ENCODE measurements at regions not wholly inside any gene's neighbourhood (a gene's known extent, or its start where the extent isn't known, plus 50 kb on each side); places are given as distances from the start of the nearest gene placed in this dataset.

DNA sequence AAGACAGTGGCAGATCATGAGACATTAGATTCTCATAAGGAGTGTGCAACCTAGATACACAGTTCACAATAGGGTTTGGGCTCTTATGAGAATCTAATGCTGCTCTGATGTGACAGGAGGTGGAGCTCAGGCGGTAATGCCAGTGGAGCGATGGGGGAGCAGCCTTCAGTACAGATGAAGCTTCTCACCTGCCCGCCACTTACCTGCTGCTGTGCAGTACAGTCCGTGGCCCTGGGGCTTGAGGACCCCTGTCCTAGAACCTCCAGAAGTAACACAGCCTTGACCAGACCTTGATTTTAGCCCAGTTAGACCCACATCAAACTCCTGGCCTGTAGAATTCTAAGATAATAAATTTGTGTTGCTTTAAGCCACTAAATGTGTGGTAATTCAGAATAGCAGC, 215.1 kb upstream of the MIR17HG start:
- TF ChIP-seq, protein P1, sequence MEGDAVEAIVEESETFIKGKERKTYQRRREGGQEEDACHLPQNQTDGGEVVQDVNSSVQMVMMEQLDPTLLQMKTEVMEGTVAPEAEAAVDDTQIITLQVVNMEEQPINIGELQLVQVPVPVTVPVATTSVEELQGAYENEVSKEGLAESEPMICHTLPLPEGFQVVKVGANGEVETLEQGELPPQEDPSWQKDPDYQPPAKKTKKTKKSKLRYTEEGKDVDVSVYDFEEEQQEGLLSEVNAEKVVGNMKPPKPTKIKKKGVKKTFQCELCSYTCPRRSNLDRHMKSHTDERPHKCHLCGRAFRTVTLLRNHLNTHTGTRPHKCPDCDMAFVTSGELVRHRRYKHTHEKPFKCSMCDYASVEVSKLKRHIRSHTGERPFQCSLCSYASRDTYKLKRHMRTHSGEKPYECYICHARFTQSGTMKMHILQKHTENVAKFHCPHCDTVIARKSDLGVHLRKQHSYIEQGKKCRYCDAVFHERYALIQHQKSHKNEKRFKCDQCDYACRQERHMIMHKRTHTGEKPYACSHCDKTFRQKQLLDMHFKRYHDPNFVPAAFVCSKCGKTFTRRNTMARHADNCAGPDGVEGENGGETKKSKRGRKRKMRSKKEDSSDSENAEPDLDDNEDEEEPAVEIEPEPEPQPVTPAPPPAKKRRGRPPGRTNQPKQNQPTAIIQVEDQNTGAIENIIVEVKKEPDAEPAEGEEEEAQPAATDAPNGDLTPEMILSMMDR (IDR thresholded peaks at IDR 0.05), result no peak
- TF ChIP-seq POLR2AphosphoS5 (IDR thresholded peaks at IDR 0.05), result no peak
- TF ChIP-seq POLR2A (IDR thresholded peaks at IDR 0.05), result no peak
- Histone ChIP-seq H3K36me3 (no peaks in the 10 kb centered on the region), H3K27me3 (replicated peaks; ENCODE audit: insufficient read depth) (no peaks in the 10 kb centered on the region), H3K4me3 (no peak overlapping the region), H3K4me1 (replicated peaks) (no peaks in the 10 kb centered on the region), H3K9me3 (no peaks in the 10 kb centered on the region), H3K27ac (no peak overlapping the region)
- 93% methylated on average over 4 of the region's 4 CpGs for WGBS
- intact Hi-C loops (cut with DNase I), result no loop called here
- no peak for DNase-seq (ENCODE audit: low spot score)

DNA sequence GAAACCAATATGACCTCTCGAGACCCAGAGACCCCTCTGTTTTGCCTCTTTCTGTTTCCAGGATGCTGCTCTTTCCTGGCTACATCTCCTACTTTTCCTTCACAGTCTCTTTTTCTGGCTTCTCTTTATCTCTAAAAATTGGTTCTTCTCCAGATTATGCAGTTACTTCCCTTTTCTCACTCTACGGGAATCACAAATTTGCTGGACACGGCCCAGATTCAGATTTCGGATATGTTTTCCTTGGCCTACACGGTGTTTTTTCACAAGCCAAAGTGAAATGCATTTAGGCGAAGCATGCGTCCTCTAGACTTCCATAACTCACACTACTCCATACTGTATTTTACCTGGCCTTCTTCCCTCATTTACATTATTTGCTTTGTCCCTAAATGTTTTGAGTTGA, 214.7 kb upstream of the MIR17HG start:
- Histone ChIP-seq H3K4me3 (no peak overlapping the region), H3K36me3 (no peaks in the 10 kb centered on the region), H3K27ac (no peak overlapping the region), H3K27me3 (replicated peaks; ENCODE audit: insufficient read depth) (no peaks in the 10 kb centered on the region), H3K4me1 (replicated peaks) (no peaks in the 10 kb centered on the region), H3K9me3 (no peaks in the 10 kb centered on the region)
- DNase-seq (ENCODE audit: low spot score), result no peak
- WGBS, result 62% methylated on average over 7 of the region's 7 CpGs
- intact Hi-C loops (cut with DNase I), result no loop called here
- TF ChIP-seq POLR2AphosphoS5 (IDR thresholded peaks at IDR 0.05), result no peak
- TF ChIP-seq, protein P1 (IDR thresholded peaks at IDR 0.05), result no peak
- TF ChIP-seq POLR2A (IDR thresholded peaks at IDR 0.05), result no peak

DNA sequence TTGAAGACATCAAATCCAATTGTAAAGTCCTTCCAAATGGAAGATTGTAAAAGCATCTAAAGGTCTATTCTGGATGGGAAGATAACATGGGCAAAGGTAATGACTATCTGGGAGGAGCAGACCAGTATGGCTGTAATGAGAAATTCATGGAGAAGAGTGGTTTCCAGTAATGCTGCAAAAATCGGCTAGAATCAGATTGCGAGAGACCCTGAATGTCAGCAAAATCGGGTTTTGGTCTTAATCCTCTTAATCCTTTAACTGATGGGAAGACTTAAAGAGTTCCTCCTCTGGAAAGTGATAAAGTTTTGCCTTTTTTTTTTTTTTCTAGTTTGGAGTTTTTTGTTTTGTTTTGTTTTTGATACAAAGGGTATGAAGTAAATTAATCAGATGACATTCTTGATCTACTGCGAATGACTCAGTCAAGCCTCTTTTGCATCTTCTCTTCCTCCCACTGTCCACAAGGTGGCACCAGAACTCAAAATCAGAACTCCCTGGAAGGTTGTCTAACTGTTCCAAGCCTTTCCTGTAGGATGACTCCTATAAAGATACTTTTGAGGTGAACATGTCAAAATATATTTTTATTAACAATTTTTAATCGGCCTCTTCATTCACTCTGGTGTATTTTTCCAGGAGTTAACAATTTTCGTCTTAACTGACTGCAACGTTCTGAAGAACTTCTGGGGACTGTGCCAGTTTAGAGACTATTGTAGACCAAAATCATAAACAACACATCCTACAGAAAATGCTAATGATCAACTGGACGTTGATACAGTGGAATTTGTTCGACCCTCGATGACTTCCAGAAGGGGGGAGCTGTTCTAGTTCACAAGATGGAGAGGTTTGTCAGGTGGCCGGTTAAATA, 213.3 kb upstream of the MIR17HG start:
- 32% methylated on average over 11 of the region's 11 CpGs for WGBS
- Histone ChIP-seq H3K9me3 (no peaks in the 10 kb centered on the region), H3K27ac (no peak overlapping the region), H3K36me3 (no peaks in the 10 kb centered on the region), H3K4me1 (replicated peaks) (no peaks in the 10 kb centered on the region), H3K27me3 (replicated peaks; ENCODE audit: insufficient read depth) (no peaks in the 10 kb centered on the region), H3K4me3 (no peak overlapping the region)
- intact Hi-C loops (cut with DNase I), result loop anchor here (2.0 kb wide), 1 partner anchor 51 kb away; no protein-coding TSS in a partner anchor
- TF ChIP-seq POLR2AphosphoS5 (IDR thresholded peaks at IDR 0.05) (no peak), POLR2A (IDR thresholded peaks at IDR 0.05) (no peak)
- TF ChIP-seq, protein P1 (IDR thresholded peaks at IDR 0.05), result peak; percentile 42 to 75 (median 70)
- peak; percentile 56 for DNase-seq (ENCODE audit: low spot score)

DNA sequence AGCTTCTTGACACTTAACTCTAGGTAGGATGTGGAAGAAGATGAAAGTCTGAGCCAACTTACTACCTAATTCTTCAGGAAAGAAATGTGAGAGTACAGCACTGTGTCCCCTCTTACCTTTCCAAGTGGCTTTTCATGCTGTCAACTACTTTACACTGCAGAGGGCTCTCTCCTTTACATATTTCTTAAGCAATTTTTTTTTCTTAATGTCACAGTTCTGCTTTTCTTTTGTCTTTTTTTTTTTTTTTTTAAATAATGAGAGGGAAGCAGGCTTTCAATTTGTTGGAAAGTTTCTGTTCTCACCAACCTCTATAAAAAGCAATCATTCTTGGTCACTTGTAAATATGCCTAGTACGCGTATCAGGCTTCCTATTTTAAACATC, 212.7 kb upstream of the MIR17HG start:
- intact Hi-C loops (cut with DNase I), result loop anchor here (2.0 kb wide), 1 partner anchor 50 kb away; no protein-coding TSS in a partner anchor
- TF ChIP-seq, protein P1 (IDR thresholded peaks at IDR 0.05), result no peak
- TF ChIP-seq POLR2A (IDR thresholded peaks at IDR 0.05) (no peak), POLR2AphosphoS5 (IDR thresholded peaks at IDR 0.05) (no peak)
- no peaks in the 10 kb centered on the region for H3K4me1 ChIP-seq (replicated peaks)
- no peaks in the 10 kb centered on the region for H3K36me3 ChIP-seq
- H3K4me3 ChIP-seq, result no peak overlapping the region
- H3K9me3 ChIP-seq, result no peaks in the 10 kb centered on the region
- WGBS, result 82% methylated on average over 2 of the region's 2 CpGs
- no peak overlapping the region for H3K27ac ChIP-seq
- H3K27me3 ChIP-seq (replicated peaks; ENCODE audit: insufficient read depth), result no peaks in the 10 kb centered on the region
- DNase-seq (ENCODE audit: low spot score), result no peak

DNA sequence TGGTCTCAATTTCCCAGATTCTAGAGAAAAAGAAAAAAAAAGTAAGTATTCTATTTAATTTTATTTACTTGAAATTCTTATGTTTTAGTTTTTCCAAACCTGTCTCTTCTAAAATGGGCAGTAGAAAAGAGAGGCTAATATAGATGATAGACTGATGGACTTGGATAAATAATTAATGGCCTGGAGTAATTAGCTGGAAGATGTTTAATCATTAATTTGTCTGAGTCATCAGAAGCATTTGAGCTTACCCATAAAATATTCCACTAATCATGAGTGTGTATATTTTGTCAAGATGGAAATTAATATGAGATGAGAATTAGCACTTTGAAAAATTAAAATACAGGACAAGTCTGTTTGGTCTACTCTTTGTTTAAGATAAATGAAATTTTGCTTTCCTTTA, 212.1 kb upstream of the MIR17HG start:
- DNase-seq (ENCODE audit: low spot score), result no peak
- no peaks in the 10 kb centered on the region for H3K36me3 ChIP-seq
- H3K4me1 ChIP-seq (replicated peaks), result no peaks in the 10 kb centered on the region
- H3K9me3 ChIP-seq, result no peaks in the 10 kb centered on the region
- TF ChIP-seq, protein P1 (IDR thresholded peaks at IDR 0.05), result no peak
- TF ChIP-seq POLR2A (IDR thresholded peaks at IDR 0.05) (no peak), POLR2AphosphoS5 (IDR thresholded peaks at IDR 0.05) (no peak)
- intact Hi-C loops (cut with DNase I), result loop anchor here (2.0 kb wide), 1 partner anchor 49 kb away; no protein-coding TSS in a partner anchor
- no peak overlapping the region for H3K4me3 ChIP-seq
- H3K27ac ChIP-seq, result no peak overlapping the region
- no peaks in the 10 kb centered on the region for H3K27me3 ChIP-seq (replicated peaks; ENCODE audit: insufficient read depth)

All from prostate gland (tissue), 2 donors.